ENCODE measurements at regions not wholly inside any gene's neighbourhood (a gene's known extent, or its start where the extent isn't known, plus 50 kb on each side); places are given as distances from the start of the nearest gene placed in this dataset.

- TF ChIP-seq NANOG (IDR thresholded peaks at IDR 0.05; ENCODE audit: insufficient read depth, low read depth, low read length, poor library complexity, severe bottlenecking) = no peak
These were observed 913.9 kb upstream of the MAP3K7 start (continued) for GRCh38 chr6:91500689-91501303.

Data from H1 (cell line).